Fibroblast of pulmonary artery (primary cell): ENCODE measurements at regions not wholly inside any gene's neighbourhood (a gene's known extent, or its start where the extent isn't known, plus 50 kb on each side); places are given as distances from the start of the nearest gene placed in this dataset.

Experiments
- DNase-seq: peaks from one replicate; pipeline ENCODE4 v3.0.0-alpha.2; 2010; ENCODE audit warnings: low read depth
- H3K4me3 ChIP-seq: replicated peaks from 2 replicates; pipeline ENCODE4 v1.5.1; 2011; ENCODE audit warnings: low read depth, mild to moderate bottlenecking, control low read depth, low read length, moderate library complexity
- CTCF ChIP-seq: IDR thresholded peaks from 2 replicates; pipeline ENCODE4 v1.5.1; 2011; ENCODE audit warnings: mild to moderate bottlenecking, control low read depth, low read length, inconsistent platforms; ENCODE audit errors: missing control alignments

- no peak overlapping the region for H3K4me3 ChIP-seq
- no peak for DNase-seq
- TF ChIP-seq CTCF, result no peak
Measured at GRCh38 chr11:69892986-69893555, 73.9 kb upstream of the FGF3 start.

- H3K4me3 ChIP-seq, result no peak overlapping the region
- no peak for DNase-seq
- TF ChIP-seq CTCF, result no peak
Measured at GRCh38 chr11:69893631-69894030, 74.4 kb upstream of the FGF3 start.

GRCh38 chr11:69894181-69894611 lies 75.0 kb upstream of the FGF3 start:
- no peak for DNase-seq
- no peak for TF ChIP-seq CTCF

GRCh38 chr11:69894648-69895047 lies 75.4 kb upstream of the FGF3 start:
- no peak for TF ChIP-seq CTCF
- DNase-seq, result no peak
- H3K4me3 ChIP-seq, result no peak overlapping the region

More at GRCh38 chr11:69894181-69894611, 75.0 kb upstream of the FGF3 start:
- H3K4me3 ChIP-seq, result no peak overlapping the region

- no peak for DNase-seq
- TF ChIP-seq CTCF, result no peak
- no peak overlapping the region for H3K4me3 ChIP-seq
Measured at GRCh38 chr11:69896250-69896649, 77.0 kb upstream of the FGF3 start.

GRCh38 chr11:69898123-69898522 lies 78.9 kb upstream of the FGF3 start:
- TF ChIP-seq CTCF, result no peak
- DNase-seq, result no peak

More at GRCh38 chr11:69898123-69898522, 78.9 kb upstream of the FGF3 start:
- H3K4me3 ChIP-seq, result no peak overlapping the region
